ENCODE measurements at regions not wholly inside any gene's neighbourhood (a gene's known extent, or its start where the extent isn't known, plus 50 kb on each side); places are given as distances from the start of the nearest gene placed in this dataset.
A peak's percentile ranks its signal among the peaks of the same experiment; 100 is the strongest.

DNA sequence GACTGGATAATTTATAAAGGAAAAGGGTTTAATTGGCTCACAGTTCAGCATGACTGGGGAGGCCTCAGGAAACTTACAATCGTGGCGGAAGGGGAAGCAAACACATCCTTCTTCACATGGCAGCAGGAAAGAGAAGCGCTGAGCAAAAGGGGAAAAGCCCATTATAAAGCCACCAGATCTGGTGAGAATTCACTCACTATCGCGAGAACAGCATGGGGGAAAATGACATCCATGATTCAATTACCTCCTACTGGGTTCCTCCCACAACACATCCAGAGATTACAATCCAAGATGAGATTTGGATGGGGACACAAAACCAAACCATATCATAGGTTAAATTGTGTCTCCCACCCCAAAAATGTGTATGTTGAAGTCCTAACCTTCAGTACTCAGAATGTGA is 491.7 kb downstream of the SETD4 start:
- Histone ChIP-seq H3K4me3 (no peak overlapping the region), H3K27ac (ENCODE audit: low read depth in 1 of 2, low read length in 1 of 2) (no peak overlapping the region), H3K4me1 (ENCODE audit: control insufficient read depth in 5 of 5, insufficient read depth in 5 of 5, low read length in 5 of 5) (peaks cover 0 to 4% (median 0%) of the 10 kb centered on the region in 5 donors), H3K36me3 (ENCODE audit: control insufficient read depth in 4 of 4, insufficient read depth in 4 of 4, low read length in 4 of 4) (no peaks in the 10 kb centered on the region), H3K9ac (ENCODE audit: insufficient read depth in 1 of 2, low read length in 2 of 2) (no peak overlapping the region), H3K27me3 (ENCODE audit: control insufficient read depth in 3 of 3, insufficient read depth in 3 of 3, low read length in 2 of 3) (no peaks in the 10 kb centered on the region), H3K9me3 (ENCODE audit: control insufficient read depth in 4 of 4, insufficient read depth in 3 of 4, low read length in 3 of 4) (no peaks in the 10 kb centered on the region)
- no peak for TF ChIP-seq CTCF (IDR thresholded peaks at IDR 0.05; ENCODE audit: control extremely low read depth, extremely low read depth)
- DNase-seq, result no peak
- no peak for ATAC-seq (ENCODE audit: insufficient read depth, low FRiP score)
- 64 to 66% methylated on average over 5 of the region's 5 CpGs for WGBS, 2 donors

- WGBS, 2 donors, result 92 to 96% methylated on average over 3 of the region's 3 CpGs
- ATAC-seq (ENCODE audit: insufficient read depth, low FRiP score), result no peak
- H3K27ac ChIP-seq (ENCODE audit: low read depth in 1 of 2, low read length in 1 of 2), result no peak overlapping the region
These were observed 493.5 kb downstream of the SETD4 start for GRCh38 chr21:35566874-35567273.

GRCh38 chr21:35565204-35565611 is 495.1 kb downstream of the SETD4 start:
- peaks cover 0 to 5% (median 0%) of the 10 kb centered on the region in 5 donors for H3K4me1 ChIP-seq (ENCODE audit: control insufficient read depth in 5 of 5, insufficient read depth in 5 of 5, low read length in 5 of 5)
- H3K9ac ChIP-seq (ENCODE audit: insufficient read depth in 1 of 2, low read length in 2 of 2), result no peak overlapping the region
- no peaks in the 10 kb centered on the region for H3K36me3 ChIP-seq (ENCODE audit: control insufficient read depth in 4 of 4, insufficient read depth in 4 of 4, low read length in 4 of 4)
- H3K27ac ChIP-seq (ENCODE audit: low read depth in 1 of 2, low read length in 1 of 2), result peak overlapping the region in 1 of 2 donors; percentile 14
- peak; percentile 21 to 51 (median 24) for DNase-seq
- no peaks in the 10 kb centered on the region for H3K9me3 ChIP-seq (ENCODE audit: control insufficient read depth in 4 of 4, insufficient read depth in 3 of 4, low read length in 3 of 4)
- TF ChIP-seq CTCF (IDR thresholded peaks at IDR 0.05; ENCODE audit: control extremely low read depth, extremely low read depth), result no peak
- no peaks in the 10 kb centered on the region for H3K27me3 ChIP-seq (ENCODE audit: control insufficient read depth in 3 of 3, insufficient read depth in 3 of 3, low read length in 2 of 3)
- no peak overlapping the region for H3K4me3 ChIP-seq
- 45 to 71% methylated on average over 5 of the region's 5 CpGs for WGBS, 2 donors
- ATAC-seq (ENCODE audit: insufficient read depth, low FRiP score), result no peak

More at GRCh38 chr21:35566874-35567273, 493.5 kb downstream of the SETD4 start:
- Histone ChIP-seq H3K4me3 (no peak overlapping the region), H3K4me1 (ENCODE audit: control insufficient read depth in 5 of 5, insufficient read depth in 5 of 5, low read length in 5 of 5) (peaks cover 0 to 5% (median 0%) of the 10 kb centered on the region in 5 donors), H3K9ac (ENCODE audit: insufficient read depth in 1 of 2, low read length in 2 of 2) (no peak overlapping the region), H3K36me3 (ENCODE audit: control insufficient read depth in 4 of 4, insufficient read depth in 4 of 4, low read length in 4 of 4) (no peaks in the 10 kb centered on the region), H3K27me3 (ENCODE audit: control insufficient read depth in 3 of 3, insufficient read depth in 3 of 3, low read length in 2 of 3) (no peaks in the 10 kb centered on the region), H3K9me3 (ENCODE audit: control insufficient read depth in 4 of 4, insufficient read depth in 3 of 4, low read length in 3 of 4) (no peaks in the 10 kb centered on the region)
- TF ChIP-seq CTCF (IDR thresholded peaks at IDR 0.05; ENCODE audit: control extremely low read depth, extremely low read depth), result no peak
- DNase-seq, result no peak

- Histone ChIP-seq H3K4me1 (ENCODE audit: control insufficient read depth in 5 of 5, insufficient read depth in 5 of 5, low read length in 5 of 5) (peaks cover 0 to 5% (median 0%) of the 10 kb centered on the region in 5 donors), H3K4me3 (no peak overlapping the region), H3K36me3 (ENCODE audit: control insufficient read depth in 4 of 4, insufficient read depth in 4 of 4, low read length in 4 of 4) (no peaks in the 10 kb centered on the region), H3K27ac (ENCODE audit: low read depth in 1 of 2, low read length in 1 of 2) (peak overlapping the region in 1 of 2 donors; percentile 49), H3K9me3 (ENCODE audit: control insufficient read depth in 4 of 4, insufficient read depth in 3 of 4, low read length in 3 of 4) (no peaks in the 10 kb centered on the region), H3K27me3 (ENCODE audit: control insufficient read depth in 3 of 3, insufficient read depth in 3 of 3, low read length in 2 of 3) (no peaks in the 10 kb centered on the region), H3K9ac (ENCODE audit: insufficient read depth in 1 of 2, low read length in 2 of 2) (no peak overlapping the region)
- DNase-seq (peak; percentile 77 to 89 (median 78)), ATAC-seq (ENCODE audit: insufficient read depth, low FRiP score) (peak; percentile 71)
- no peak for TF ChIP-seq CTCF (IDR thresholded peaks at IDR 0.05; ENCODE audit: control extremely low read depth, extremely low read depth)
- WGBS, 2 donors, result 47 to 55% methylated on average over 10 of the region's 10 CpGs
These were observed 496.4 kb downstream of the SETD4 start for GRCh38 chr21:35563885-35564451.
